Kasumi-1 (cell line): ENCODE measurements at regions not wholly inside any gene's neighbourhood (a gene's known extent, or its start where the extent isn't known, plus 50 kb on each side); places are given as distances from the start of the nearest gene placed in this dataset.
A peak's percentile ranks its signal among the peaks of the same experiment; 100 is the strongest.

Experiments
- DNase-seq, 2 experiments: peaks; one replicate each; lab custom pipeline; 2025; lab: John Stamatoyannopoulos, UW

DNA sequence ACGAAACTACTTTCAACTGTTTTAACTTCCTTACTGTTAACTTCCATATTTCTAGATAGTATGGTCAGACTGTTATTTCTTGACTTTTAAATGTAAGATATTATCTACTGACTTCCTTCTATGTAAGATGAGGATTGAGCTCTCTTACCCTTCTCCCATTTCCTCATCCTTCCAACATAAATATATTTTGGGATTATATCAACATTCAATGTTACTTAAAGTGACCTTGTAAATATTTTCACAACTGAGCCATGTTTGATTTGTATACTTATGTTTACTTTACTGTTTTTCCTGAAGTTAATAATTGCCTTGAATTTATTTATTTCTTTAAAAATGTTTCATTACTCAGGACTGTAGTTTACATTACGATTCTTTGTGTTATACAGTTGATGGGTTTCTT, 148.7 kb downstream of the ZIC5 start:
- no peak for DNase-seq

DNA sequence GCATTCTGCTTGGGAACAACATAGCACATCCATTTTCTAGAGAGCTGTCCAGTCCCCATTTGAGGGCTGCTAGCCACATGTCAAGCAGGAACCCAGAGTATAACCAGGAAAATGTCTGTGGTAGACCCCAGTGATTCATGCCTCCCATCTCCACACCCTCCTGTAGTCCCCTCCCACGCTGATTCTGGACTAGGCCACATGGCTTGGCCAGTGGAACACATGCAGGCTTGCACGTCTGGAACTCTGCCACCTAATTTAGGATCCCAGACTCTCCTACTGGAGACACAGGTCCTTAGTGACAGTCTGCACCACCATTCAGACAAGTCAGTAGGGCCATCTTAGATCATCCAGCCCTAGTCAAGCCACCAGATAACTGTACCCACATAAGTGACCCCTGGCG, 149.8 kb downstream of the ZIC5 start:
- DNase-seq: no peak

DNA sequence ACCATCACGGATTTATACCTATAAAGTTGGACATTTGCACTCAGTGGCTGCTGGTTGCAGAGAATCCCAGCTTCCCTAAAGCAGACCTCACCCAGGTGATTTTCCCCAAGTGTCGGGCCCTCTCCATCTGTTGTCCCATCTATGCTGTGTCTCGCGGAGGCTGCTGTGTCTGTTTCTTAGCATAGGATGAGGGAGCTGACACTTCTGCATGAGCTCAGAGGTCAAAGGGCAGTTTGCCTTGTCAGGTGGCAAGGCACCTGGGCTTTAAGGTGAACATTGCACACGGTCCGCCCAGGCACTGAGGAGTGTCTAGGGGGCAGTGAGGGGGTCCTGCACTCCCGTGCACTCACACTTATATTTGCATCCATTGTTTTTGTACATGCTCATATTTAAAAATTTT, 151.6 kb downstream of the ZIC5 start:
- DNase-seq: no peak

DNA sequence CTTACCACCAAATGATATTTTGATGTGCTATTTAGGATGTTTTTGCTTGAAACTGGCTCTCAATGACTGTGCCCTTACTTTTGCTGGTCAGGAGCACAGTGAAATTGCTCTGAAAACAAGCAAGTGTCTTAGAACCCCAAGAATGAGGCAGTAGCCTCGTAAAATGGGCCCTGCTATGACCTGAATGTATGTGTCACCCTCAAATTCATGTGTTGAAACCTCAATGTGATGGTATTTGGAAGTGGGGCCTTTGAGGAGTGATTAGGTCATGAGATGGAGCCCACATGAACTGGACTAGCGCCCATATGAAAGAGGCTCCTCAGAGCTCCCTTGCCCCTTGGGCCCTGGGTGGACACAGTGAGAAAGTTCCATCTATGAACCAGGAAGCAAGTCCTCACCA, 155.2 kb downstream of the ZIC5 start:
- no peak for DNase-seq

DNA sequence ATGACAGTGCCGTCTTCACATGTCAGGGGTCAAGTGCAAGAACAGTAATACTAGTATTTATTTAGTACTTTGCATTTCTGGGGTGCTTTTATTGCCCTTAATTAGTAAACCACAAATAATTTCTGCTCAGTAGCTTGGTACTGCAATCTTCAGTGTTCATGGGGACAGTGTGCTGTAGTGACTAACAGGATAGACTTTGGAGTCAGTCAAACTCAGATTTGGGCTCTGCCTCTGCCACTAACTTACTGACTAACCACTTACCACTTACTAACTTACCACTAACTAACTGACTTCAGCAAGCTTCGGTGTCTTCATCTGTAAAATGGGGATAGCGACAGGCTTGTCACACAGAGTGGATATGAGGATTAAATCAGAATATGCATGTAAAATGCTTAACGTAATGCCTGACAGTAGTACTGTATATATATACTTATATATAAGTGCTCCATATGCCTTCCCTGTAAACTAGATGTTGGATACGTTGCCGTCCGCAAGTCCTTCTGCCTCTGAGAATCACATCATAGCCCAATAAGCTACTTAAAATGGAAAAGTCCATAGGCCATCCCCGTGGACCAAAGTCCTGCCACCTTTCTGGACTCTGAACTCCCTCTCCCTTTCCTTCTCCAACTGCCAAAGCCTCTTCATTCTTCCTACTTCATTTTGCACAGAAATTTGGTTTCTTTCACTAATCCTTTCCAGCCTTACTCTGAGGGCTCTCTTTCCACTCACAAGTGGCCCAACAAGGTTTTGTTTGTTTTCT, 158.1 kb downstream of the ZIC5 start:
- DNase-seq: no peak

DNA sequence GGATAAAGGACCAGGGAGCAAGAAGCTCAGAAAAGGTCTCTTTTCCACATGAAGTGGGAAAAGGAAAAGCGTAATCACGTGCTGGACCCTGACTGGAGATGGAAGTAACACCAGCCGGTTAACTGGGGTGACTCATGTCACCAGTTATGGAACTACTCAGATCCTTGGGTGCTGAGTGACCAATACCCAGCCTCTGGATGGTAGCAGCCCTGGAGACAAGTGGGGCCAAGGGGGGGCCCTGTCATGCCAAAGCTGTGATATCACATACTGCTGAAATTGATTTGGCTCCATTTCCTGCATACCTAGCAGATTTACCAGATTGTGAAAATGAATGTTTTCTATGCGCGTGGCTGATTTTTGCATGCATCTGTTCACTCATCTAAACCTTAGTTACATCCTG, 158.9 kb downstream of the ZIC5 start:
- no peak for DNase-seq

DNA sequence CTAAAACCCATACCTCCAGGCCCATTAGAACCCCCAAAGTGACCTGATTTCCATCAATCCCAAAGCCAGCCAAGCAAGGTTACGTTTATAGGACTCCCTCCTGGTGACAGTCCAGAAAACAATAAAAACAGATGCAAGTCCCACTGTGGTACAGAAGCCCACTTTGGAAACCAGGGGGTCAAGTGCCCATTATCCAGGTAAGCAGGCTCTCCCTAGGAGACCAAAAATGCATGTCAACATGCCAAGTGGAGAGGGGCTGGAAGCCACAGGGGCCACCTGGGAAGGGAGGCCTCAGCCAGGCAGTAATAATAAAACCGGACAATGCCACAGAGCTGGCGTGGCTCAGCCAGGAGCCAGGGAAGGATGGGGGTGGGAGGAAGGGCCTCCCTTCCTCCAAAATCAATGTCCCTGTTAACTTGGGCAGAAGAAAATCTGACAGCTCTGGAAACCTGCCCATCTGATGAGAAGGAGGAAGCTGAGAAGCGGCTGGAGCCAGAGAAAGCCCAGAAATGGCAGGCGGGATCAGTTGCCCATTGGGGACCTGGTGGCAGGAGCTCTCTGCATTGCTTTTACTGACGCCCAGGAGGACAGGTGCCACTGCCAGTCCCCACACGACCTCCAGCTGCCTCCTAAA, 160.4 kb downstream of the ZIC5 start:
- no peak for DNase-seq

DNA sequence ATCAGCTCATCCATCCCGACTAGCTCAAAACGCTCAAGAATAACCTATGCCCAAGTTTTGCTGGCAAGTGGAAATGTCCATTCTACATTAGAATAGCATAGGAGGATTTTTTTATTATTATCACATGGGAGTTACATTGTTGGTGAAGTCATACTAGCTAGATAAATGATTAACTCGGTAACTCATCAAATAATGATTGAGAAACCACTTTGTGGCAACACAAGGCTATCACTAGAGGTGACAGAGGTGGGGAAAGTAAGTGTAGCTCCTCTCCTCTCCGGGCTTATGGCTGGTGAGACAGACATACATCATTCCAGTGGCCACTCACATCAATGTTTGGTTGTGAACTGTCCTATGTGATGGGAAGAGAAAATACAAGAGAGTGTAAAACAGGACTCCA, 161.6 kb downstream of the ZIC5 start:
- no peak for DNase-seq

DNA sequence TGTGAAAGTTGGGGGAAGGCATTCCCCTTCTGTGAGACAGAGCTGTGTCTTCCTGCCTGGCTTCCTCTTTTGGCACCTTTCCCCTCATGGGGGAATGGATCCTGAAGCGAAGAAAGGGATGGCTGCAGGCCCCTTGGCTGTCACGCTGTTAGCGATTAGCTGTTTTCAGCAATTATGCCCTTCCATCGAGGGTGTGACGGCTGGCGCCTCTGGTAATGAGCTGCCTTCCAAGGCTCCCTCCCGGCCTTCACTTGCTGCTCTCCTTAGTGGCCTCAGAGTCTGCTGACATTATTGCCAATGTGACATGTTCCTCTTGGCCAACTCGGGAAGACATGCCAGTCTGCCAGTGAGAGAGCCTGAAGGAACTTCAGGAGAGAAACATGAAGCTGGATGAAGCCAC, 162.1 kb downstream of the ZIC5 start:
- DNase-seq: no peak

DNA sequence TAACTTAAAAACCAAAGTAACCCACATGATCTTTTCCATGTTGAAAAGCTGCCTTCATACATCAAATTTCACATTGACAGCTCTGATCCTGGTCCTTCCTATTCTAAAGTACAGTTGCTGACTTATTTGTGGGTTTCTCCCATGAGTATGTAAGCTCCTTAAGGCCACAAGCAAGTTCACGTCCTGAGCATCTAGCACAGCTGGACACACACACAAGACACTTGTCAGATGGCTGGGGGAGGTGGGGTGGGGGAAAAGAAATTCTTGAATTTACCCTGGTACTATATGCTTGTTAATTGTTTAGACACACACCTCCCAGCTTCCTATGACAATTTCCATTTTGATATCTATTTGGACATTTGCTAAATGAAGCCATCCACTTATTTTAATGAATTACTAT, 162.8 kb downstream of the ZIC5 start:
- DNase-seq: no peak

DNA sequence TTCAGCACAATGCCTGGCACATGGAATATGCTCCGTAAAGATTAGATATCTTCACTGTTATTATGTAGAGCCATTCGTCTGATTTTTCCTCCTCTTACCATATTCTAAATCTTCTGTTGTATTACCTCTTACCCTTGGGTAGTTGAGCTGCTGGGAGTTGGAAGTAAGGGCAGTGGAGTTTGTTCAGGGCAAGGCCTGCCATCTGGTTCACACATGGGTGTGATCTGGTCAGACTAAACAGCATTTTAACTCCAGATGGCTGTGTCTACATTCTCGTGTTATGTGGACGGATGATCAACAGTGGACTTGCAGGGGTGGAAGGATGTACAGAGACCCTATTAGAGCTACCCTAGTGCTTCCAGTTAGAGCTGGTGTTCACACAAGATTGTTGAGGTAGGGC, 164.9 kb downstream of the ZIC5 start:
- DNase-seq: no peak

DNA sequence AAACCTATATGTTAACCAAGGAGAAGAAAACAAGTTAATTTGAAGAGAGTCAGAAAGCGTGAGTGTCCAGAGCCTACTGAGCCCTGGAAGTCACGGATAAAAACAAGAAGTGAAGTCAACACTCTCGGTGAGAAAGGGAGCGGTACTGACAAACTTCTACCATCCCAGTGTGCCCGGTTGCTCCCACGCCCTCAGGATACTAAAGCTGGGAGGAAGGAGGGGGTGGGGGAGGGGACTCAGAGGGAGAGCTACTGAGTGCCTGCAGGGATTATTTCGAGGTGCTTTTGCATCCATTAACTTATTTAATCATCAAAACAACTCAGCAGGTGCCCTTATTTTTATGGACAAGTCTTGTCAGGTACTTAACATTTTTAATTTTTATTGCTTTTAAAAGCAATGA, 166.2 kb downstream of the ZIC5 start:
- DNase-seq: no peak

DNA sequence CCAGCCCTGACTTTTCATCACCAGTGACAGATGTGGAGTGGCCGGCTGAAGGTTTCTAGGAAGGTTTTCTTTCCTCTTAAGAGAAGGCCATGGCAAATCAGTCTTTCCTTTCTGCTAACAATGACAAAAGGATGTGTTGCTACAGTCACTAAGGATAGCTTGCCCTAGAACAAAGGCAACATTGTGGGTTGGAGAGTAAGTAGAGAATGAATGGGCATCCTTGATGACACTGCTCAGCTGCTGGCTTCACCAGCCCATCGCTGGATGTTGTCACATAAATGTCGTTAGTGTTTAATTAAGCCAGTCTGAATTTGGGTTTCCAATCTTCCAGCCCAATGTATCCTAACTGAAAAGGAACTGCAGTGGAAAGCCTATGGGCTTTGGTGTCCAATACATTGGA, 168.4 kb downstream of the ZIC5 start:
- DNase-seq: no peak

DNA sequence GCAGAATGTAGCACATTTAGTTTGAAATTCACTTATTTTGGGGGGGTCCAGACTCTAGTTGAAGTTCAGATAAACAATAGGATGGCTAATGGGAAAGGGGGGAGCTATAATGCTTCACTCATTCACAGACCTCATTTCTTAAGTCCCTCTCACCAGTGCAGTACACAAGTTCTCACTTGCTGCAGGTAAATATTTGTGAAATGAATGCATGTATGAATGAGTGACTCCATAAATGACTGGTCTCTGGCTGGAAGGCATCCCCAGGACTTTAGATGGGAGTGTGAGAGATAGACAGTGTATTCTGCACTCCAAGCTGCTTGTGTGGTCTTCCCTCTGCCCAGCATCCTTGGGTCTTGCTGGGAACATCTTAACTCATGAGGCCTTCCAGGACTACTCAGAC, 169.2 kb downstream of the ZIC5 start:
- DNase-seq: no peak

DNA sequence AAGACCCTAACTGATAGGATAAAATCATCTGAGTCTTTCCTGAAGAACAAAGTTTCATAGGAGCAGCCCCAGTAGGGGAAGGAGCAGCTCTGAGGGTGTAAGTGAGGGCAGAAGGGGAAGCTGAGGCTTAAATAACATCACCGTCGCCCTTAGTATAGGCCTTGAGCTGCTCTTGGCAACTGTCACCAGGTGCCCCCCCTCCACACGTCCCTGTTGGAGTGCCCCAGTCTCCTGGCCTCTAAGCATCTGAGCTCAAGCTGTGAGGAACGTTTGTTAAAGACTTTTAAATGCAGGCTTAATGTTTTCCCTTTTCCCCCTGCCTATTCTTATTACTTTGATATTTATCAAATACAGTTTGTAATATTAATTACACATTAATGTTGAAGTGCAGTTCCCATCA, 170.6 kb downstream of the ZIC5 start:
- DNase-seq: no peak

DNA sequence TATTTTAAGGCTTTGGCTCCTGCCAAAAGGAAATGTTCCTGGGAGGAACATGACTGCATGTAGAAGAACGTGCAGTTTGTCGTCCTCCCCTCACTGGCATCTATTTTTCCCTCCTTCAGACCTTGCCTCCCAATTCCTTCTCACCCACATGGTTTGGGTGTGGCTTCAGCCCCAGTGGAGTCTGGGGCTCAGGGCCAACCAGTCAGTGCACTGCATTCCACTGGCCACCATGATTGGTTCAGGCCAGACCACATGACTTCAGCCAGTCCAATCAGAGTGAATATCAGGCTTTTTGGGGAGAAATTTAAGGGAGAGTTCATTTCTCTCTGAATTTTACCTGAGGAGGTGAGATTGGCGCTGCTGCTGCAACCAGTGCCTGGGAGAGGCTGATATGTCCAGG, 171.6 kb downstream of the ZIC5 start:
- no peak for DNase-seq

DNA sequence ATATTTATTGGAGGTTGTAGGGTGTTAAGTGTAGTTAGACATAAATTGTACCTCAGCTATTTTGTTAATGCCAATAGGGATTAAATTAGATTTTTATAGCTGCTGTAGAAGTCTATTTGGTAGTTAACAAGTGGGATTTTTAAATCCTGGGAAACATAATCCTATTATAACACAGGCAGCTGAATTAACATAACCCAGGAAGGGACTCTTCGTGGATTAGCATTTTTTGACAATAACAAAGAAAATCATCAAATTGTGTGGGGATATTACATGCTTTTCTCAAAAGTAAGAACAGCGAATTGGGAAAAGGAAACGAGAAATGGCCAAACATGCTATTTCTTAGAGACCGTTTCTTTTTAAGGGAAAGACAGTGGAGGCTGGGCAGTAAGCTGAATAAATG, 172.8 kb downstream of the ZIC5 start:
- no peak for DNase-seq

DNA sequence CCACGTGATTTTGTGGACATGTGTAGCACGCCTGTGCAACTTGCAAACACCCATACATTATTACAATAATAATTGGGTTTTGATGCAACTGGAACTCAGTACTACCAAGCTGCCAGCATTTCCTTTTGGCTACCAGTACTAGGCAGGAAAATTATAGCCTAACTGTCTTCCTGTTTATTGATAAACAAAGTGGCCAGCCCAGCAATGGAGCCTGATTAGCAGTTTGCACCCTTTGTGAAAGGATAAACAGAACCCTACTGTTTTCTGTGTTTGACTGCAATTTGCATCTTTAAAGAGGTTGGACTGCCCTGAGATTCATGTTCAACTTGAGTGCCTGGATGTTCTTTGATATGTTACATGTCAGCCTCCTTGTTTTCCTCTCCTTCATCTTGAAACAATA, 173.9 kb downstream of the ZIC5 start:
- no peak for DNase-seq

DNA sequence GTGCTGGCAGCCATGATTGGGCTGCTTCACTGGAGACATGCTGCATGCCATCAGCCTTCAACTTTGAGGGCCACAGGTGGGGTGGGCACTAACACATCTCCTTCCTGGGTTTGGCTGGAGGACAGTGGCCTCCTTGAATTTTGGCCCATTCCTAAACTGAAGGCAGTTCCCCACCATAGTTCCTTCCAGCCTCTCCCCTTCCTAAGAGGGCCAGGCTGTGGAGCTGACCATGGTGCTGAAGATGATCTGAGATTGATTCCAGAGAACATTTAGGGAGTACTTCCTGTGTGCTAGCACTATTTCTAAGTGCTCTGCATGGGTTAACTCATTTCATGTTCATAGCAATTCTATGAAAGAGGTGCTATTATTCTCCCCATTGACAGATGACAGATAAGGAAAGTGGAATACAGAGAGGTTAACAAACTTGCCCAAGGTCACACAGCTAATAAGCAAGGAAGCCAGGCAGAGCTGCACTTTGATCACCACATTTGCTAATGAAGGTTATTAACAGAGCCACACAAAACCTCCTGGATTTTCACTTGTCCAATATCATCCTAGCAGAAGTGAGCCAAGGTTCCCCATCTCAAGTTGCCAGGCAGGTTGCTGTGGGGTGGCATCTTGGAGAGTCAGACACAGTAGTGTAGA, 175.3 kb downstream of the ZIC5 start:
- peak; percentile 21 to 41 for DNase-seq

DNA sequence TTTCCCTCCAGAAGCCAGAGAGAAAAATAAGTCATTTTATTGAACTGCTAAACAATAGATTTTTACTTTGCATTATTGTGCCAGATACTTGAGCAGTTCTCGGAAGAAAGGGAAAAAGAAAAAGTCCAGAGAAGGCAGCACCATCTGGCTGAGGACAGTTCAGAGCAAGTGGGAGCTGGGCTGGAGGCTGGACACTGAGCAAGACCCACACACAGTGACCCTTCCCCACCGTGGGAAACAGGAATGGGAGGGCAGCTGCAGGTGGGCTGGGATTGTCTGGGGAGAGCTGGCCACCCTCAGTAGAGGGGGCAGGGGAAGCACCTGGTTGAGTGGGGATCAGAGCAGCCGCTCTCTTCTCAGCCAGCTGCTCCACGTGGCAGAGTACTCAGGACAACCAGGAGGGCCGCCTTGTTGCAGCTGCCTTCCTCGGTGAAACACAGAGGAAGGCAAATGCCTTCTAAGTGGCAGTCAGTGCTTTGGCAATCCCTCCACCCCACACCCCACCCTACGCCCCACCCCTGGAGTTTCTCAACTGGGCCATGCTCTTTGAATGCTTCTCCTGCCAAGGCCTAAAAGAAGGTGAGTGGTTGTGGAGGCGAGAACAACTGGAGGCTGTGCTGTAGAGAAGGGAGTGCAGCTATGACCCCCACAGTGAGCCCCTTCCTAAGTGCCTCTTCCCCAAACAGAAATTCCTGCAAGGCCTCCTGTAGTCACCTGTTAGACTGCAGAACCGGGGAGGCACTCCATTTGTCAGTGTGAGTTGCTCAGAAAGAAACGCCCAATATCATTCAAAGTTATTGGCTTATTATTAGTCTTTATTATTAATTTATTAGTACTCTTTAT, 179.3 kb downstream of the ZIC5 start:
- no peak for DNase-seq

DNA sequence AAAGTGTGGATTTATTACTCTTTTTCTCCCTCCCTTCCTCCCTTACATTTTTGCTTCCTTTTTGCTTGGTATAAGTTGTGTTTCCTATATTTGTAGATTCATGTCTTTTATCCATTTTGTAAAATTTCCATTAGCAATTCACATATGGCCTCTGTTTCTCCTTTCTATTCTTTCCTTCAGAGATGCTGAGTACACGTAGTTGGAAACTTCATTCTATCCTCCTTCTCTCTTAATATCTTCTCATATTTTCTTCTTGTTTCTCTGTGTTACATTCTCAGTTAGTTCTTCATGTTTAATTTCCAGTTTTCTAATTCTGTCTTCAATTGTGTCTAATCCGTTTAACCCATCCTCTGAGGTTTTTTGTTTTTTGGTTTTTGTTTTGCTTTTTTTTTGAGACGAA, 188.9 kb downstream of the ZIC5 start:
- DNase-seq: no peak

DNA sequence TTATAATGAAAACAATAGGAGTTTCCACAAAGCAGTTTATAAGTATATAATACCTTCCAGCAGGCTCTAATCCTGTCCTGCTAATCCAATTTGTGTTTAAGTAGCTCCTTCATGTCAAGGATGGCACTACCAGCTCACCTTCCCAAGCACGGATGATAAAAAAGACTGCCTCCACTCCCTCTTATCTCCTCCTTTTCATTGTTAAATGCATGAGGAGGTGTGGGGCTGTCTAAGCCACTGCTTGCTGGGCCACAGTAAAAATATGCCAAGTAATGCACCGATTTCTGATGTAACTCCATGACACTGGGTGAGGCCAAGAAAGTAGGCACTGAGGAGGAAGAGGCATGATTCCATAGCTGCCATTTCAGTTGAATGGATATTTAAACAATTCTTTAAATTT, 193.1 kb downstream of the ZIC5 start:
- no peak for DNase-seq

DNA sequence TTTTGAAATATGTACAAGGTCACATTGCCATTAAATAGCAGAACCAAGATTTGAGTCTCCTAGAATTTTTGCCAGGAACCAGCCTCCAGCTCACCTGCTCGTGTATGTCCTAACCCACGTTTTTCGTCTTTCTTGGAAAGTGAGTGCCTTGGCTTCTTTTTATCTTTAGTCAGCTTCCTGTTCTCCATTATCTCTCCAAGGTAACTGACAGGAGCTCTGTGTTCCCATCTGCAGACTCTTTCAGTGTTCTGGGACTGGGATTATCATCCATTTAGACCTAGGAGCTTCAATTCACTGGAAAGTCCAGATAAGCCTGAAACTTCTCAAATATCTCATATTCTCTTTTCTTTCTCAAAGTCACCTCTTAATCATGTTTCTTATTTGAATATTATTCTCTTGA, 193.7 kb downstream of the ZIC5 start:
- no peak for DNase-seq
